ENCODE measurements at regions not wholly inside any gene's neighbourhood (a gene's known extent, or its start where the extent isn't known, plus 50 kb on each side); places are given as distances from the start of the nearest gene placed in this dataset.

DNA sequence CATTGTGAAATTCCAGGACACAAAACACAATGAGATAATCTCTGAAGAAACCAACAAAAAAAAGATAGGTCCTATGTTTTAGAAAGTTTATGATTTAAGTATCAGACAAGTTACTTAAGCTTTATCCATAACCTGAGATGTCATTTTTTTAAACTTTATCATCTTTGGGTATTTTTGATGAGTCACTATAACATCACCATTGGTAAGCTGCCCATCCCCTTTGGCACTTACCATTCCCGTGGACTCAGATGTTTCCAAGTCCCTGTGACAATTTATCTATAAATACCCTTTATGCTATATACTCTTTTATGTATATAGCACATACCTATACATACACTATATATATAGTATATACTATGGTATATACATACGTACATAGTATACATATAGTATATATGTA is 198.9 kb upstream of the GEMIN8 start:
- H2AFZ ChIP-seq (ENCODE audit: low read length): no peak overlapping the region
- H4K20me1 ChIP-seq (ENCODE audit: control insufficient read depth, insufficient read depth, insufficient read length): no peaks in the 10 kb centered on the region
- TF ChIP-seq, protein P1, sequence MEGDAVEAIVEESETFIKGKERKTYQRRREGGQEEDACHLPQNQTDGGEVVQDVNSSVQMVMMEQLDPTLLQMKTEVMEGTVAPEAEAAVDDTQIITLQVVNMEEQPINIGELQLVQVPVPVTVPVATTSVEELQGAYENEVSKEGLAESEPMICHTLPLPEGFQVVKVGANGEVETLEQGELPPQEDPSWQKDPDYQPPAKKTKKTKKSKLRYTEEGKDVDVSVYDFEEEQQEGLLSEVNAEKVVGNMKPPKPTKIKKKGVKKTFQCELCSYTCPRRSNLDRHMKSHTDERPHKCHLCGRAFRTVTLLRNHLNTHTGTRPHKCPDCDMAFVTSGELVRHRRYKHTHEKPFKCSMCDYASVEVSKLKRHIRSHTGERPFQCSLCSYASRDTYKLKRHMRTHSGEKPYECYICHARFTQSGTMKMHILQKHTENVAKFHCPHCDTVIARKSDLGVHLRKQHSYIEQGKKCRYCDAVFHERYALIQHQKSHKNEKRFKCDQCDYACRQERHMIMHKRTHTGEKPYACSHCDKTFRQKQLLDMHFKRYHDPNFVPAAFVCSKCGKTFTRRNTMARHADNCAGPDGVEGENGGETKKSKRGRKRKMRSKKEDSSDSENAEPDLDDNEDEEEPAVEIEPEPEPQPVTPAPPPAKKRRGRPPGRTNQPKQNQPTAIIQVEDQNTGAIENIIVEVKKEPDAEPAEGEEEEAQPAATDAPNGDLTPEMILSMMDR (conservative IDR thresholded peaks at IDR 0.05): no peak
- H3K27ac Mint-ChIP-seq: no peak overlapping the region
- H3K23me2 ChIP-seq (ENCODE audit: insufficient read length, low read depth, low read length, poor library complexity, severe bottlenecking): no peaks in the 10 kb centered on the region
- H3K9me3 Mint-ChIP-seq: peaks cover 59 to 63% of the 10 kb centered on the region in 2 experiments
- H2BK5ac ChIP-seq (ENCODE audit: insufficient read length, low read length): no peak overlapping the region
- no peaks in the 10 kb centered on the region; the same call in 1 of the 2 replicates for H3K27me3 Mint-ChIP-seq (ENCODE audit: low read depth)
- H3K4me1 Mint-ChIP-seq: no peaks in the 10 kb centered on the region
- H3K18ac ChIP-seq (ENCODE audit: insufficient read length, low read depth, low read length): no peak overlapping the region
- H2AK5ac ChIP-seq (ENCODE audit: insufficient read length, low read length): no peak overlapping the region
- no CpG with 5 or more reads among the region's 2 CpGs for WGBS (ENCODE audit: extremely low coverage, insufficient read length, low lambda C conversion rate)
- H3K4ac ChIP-seq (ENCODE audit: low read depth, low read length): no peak overlapping the region
- H3K56ac ChIP-seq (ENCODE audit: insufficient read length, low read depth, low read length): no peak overlapping the region
- H4K91ac ChIP-seq (ENCODE audit: insufficient read length, low read depth, low read length): no peak overlapping the region
- H3K4me3 Mint-ChIP-seq: no peak overlapping the region
- no peaks in the 10 kb centered on the region for H3K9me3 ChIP-seq (ENCODE audit: control insufficient read depth, low read depth, low read length)
- no peak overlapping the region for H3K14ac ChIP-seq (ENCODE audit: insufficient read depth, low read length)
- H3K27me3 ChIP-seq (ENCODE audit: insufficient read depth, low read length): no peaks in the 10 kb centered on the region
- H4K5ac ChIP-seq (ENCODE audit: insufficient read length, low read depth, low read length): no peak overlapping the region
- H3K9ac ChIP-seq (ENCODE audit: extremely low read depth, insufficient read length, low read length): no peak overlapping the region
- H3T11ph ChIP-seq (ENCODE audit: low read length): no peak overlapping the region
- no peak overlapping the region for H3K27ac ChIP-seq (ENCODE audit: insufficient read length, low read depth, low read length)
- no peaks in the 10 kb centered on the region for H3K79me1 ChIP-seq (ENCODE audit: insufficient read depth, low read depth, low read length, poor library complexity, severe bottlenecking)
- H2BK12ac ChIP-seq (ENCODE audit: insufficient read length, low read depth, low read length): no peak overlapping the region
- no peak overlapping the region for H4K8ac ChIP-seq (replicated peaks; ENCODE audit: insufficient read length, low read depth, low read length)
- peaks cover 0 to 3% (median 0%) of the 10 kb centered on the region in 3 experiments; a peak in 1 of 7 replicates for H3K36me3 Mint-ChIP-seq (ENCODE audit: insufficient read depth in 1 of 3, low read depth in 3 of 3)
- no peaks in the 10 kb centered on the region for H3K79me2 ChIP-seq (ENCODE audit: insufficient read depth, low read length)
- H3K23ac ChIP-seq (ENCODE audit: insufficient read length, low read depth, low read length): no peak overlapping the region
- no peak overlapping the region for H2BK15ac ChIP-seq (ENCODE audit: low read depth, low read length)
- no peak for DNase-seq
- H3K4me2 ChIP-seq (ENCODE audit: insufficient read depth, insufficient read length, low read length): no peak overlapping the region
- no peaks in the 10 kb centered on the region for H3K4me1 ChIP-seq (ENCODE audit: insufficient read depth, low read length)
- no peak overlapping the region for H2BK120ac ChIP-seq (ENCODE audit: low read depth, low read length, poor library complexity, severe bottlenecking)
- H2BK20ac ChIP-seq (ENCODE audit: low read depth, low read length, poor library complexity, severe bottlenecking): no peak overlapping the region
